HUES6 (cell line): ENCODE measurements at regions not wholly inside any gene's neighbourhood (a gene's known extent, or its start where the extent isn't known, plus 50 kb on each side); places are given as distances from the start of the nearest gene placed in this dataset.

Experiments used
- H3K27ac ChIP-seq: 2 replicates; pipeline ENCODE4 v1.7.0; 2013; ENCODE audit warnings: low read depth, mild to moderate bottlenecking, low read length, inconsistent platforms
- H3K27me3 ChIP-seq: 2 replicates; pipeline ENCODE4 v1.6.1; 2013; ENCODE audit warnings: low read length; ENCODE audit not compliant: control insufficient read depth, insufficient read depth
- H3K36me3 ChIP-seq: 2 replicates; pipeline ENCODE4 v1.6.1; 2013; ENCODE audit warnings: low read length; ENCODE audit not compliant: control insufficient read depth, insufficient read depth
- H3K4me1 ChIP-seq: 2 replicates; pipeline ENCODE4 v1.6.1; 2013; ENCODE audit warnings: low read length; ENCODE audit not compliant: control insufficient read depth, insufficient read depth
- H3K4me3 ChIP-seq: 2 replicates; pipeline ENCODE4 v1.5.1; 2013; ENCODE audit warnings: low read depth, low read length
- H3K9ac ChIP-seq: one replicate; pipeline ENCODE4 v1.6.1; 2013; ENCODE audit warnings: mild to moderate bottlenecking, low read length
- H3K9me3 ChIP-seq: 2 replicates; pipeline ENCODE4 v1.6.1; 2013; ENCODE audit warnings: low read depth, low read length; ENCODE audit not compliant: control insufficient read depth, insufficient read depth

DNA sequence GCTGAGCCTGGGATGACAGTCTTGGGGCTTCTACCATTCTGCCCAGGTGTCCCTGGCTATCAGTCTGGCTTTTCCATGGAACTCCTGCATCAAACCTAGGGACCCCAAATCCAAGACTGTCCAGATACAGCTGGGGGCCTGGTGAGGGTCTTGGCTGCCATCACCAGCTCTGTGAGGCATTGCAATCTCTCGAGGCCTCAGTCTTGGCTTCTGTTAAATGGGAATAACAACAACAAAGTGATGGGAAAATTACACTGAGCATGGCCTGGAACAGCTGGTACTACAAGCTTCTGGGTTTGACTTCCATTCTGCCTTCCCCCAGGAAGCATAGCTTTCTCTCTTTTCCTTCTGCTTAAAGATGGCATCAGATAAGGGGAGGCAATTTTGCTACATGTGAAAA is 50.0 kb upstream of the LCTL start:
- Histone ChIP-seq H3K4me1 (peaks cover 27% of the 10 kb centered on the region), H3K9ac (no peak overlapping the region), H3K27ac (no peak overlapping the region), H3K9me3 (no peaks in the 10 kb centered on the region), H3K27me3 (no peaks in the 10 kb centered on the region), H3K36me3 (no peaks in the 10 kb centered on the region), H3K4me3 (no peak overlapping the region)

DNA sequence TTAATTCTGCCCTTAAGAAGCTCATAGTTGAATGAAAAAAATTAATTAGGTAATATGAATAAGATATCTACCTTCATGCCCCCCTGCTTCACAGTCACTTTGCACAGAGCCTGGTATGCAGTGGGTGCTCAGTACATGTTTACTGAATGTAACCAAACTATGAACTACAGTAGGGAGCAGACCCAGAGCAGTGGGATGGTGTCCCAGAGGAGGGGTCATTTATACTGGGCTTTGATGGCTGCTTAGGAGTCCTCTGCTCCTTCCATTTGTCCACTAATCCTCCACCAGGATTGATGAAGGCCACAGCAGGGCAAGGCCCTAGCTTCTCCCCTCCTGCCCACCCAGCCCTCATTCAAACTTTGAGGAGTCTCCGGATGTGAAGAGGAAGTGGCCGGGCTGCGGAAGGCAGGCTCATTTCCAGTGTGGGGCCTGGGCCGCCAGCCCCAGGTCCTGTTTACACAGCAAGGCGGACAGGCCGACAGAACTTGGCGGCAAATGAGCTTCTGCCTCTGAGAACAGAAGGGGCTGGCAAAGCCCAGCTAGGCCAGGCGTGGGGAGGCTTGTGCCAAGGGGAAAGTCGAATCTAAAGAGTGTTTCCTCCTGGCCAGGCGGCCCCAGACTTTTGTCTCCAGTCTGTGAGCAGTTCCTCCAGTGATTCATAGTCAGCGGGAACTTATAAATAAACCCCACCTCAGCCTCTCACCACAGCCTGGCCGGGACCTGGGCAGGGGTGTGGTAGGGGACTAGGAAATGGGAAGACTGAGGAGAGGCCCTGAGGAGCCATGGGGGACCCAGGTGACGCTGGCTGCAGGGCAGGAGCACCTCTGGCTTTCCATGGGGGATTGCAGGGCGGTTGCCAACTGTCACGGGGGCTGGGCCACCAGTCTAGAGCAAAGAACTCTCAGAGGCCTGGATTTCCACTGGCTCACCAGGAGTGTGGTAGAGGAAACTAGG is 51.6 kb upstream of the LCTL start:
- no peaks in the 10 kb centered on the region for H3K36me3 ChIP-seq
- H3K9me3 ChIP-seq: no peaks in the 10 kb centered on the region
- peak overlapping the region; percentile 55; the same call in 1 of the 2 replicates for H3K27ac ChIP-seq
- H3K9ac ChIP-seq: no peak overlapping the region
- H3K27me3 ChIP-seq: no peaks in the 10 kb centered on the region; the same call in 1 of the 2 replicates
- H3K4me3 ChIP-seq: no peak overlapping the region
- peaks cover 39% of the 10 kb centered on the region for H3K4me1 ChIP-seq

DNA sequence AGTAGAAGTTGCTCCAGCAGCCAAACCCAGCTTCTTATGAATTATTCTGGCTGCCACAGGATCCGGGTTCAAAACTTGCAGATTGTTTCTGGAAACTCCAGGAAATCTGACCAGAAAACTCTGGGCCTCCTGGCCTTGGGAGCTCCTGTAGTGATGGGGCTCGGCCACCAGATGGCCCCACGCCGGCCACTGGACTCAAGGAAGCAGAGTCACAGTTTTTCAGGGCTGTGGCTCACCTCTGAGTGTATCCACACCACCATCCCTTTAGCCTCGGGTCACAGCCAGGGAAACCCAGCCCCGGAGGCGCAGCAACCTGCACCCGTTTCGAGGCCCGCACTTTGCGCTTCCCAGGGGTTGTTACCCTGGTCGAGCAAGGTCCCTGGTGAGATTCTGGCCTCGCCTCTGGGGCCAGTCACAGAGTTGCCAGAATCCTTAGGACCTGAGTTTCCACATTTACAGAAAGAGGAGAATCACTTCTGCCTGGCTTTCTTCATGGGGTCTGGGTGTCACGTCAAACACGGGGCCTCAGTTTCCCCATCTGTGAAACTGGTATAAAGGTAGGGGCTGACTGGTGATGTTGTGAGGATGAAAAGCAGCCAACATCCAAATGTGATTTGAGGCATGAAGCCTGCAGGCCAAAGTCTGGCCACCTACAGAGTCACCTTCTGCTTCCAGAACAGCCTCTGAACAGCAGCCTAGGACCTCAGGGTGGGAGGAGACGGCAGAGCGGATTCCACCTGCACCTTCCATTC is 53.5 kb upstream of the LCTL start:
- H3K4me3 ChIP-seq: no peak overlapping the region
- peaks cover 52% of the 10 kb centered on the region for H3K4me1 ChIP-seq
- H3K9me3 ChIP-seq: no peaks in the 10 kb centered on the region
- H3K27me3 ChIP-seq: no peaks in the 10 kb centered on the region; the same call in 1 of the 2 replicates
- H3K36me3 ChIP-seq: no peaks in the 10 kb centered on the region
- H3K9ac ChIP-seq: peak overlapping the region; percentile 2
- H3K27ac ChIP-seq: no peak overlapping the region

DNA sequence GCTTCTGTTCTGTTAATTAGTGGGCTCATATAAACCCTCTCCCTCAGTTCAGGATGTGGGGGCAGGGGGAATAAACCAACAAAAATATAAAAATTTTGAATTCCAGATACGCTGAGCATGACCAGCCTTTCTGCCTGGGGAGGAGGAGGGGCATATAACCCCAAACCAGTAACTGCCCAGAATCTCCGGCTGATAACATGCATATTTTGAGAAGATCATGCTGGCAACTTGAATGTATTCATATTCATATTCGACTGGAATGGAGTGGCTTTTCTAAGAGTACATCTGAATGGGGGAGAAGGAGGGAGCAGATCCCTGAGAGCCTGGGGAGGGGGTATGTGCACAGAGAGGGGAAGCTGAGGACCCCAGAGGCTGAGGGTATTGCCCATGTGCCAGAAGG is 54.5 kb upstream of the LCTL start:
- H3K9me3 ChIP-seq: no peaks in the 10 kb centered on the region
- H3K4me3 ChIP-seq: no peak overlapping the region
- no peaks in the 10 kb centered on the region for H3K36me3 ChIP-seq
- H3K9ac ChIP-seq: no peak overlapping the region
- H3K27me3 ChIP-seq: no peaks in the 10 kb centered on the region; the same call in 1 of the 2 replicates
- no peak overlapping the region for H3K27ac ChIP-seq
- H3K4me1 ChIP-seq: peaks cover 53% of the 10 kb centered on the region

DNA sequence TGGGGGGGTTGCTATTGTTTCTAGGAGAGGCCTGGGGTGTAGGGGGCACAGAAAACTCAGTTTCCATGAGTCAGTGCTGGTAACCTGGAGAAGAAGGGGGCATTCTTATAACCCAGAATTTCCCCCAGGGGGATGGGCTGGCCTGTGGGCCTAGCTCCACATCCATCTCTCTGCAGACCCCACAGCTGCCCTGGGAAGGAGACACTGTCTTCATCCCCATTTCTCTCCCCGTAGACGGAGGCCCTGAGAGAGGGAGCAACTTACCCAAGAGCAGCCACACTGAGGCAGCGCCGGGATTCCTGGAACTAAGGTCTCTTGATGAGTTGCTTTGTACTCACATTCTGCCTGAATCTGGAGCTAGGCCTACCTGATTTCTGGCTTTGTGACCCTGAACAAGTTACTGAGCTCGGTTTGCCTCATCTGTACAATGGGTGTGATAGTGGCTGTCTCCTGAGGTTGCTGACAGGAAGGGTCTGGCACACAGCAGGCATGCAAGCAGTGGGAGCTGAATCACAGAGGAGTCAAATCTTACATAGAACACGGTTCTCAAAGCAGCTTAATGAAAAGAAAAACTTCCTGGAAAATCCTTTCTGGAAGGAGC is 55.0 kb upstream of the LCTL start:
- peaks cover 58% of the 10 kb centered on the region for H3K4me1 ChIP-seq
- no peaks in the 10 kb centered on the region for H3K9me3 ChIP-seq
- H3K27me3 ChIP-seq: no peaks in the 10 kb centered on the region; the same call in 1 of the 2 replicates
- H3K4me3 ChIP-seq: no peak overlapping the region
- H3K9ac ChIP-seq: peak overlapping the region; percentile 88
- H3K27ac ChIP-seq: peak overlapping the region; percentile 89; the same call in 1 of the 2 replicates
- H3K36me3 ChIP-seq: no peaks in the 10 kb centered on the region

DNA sequence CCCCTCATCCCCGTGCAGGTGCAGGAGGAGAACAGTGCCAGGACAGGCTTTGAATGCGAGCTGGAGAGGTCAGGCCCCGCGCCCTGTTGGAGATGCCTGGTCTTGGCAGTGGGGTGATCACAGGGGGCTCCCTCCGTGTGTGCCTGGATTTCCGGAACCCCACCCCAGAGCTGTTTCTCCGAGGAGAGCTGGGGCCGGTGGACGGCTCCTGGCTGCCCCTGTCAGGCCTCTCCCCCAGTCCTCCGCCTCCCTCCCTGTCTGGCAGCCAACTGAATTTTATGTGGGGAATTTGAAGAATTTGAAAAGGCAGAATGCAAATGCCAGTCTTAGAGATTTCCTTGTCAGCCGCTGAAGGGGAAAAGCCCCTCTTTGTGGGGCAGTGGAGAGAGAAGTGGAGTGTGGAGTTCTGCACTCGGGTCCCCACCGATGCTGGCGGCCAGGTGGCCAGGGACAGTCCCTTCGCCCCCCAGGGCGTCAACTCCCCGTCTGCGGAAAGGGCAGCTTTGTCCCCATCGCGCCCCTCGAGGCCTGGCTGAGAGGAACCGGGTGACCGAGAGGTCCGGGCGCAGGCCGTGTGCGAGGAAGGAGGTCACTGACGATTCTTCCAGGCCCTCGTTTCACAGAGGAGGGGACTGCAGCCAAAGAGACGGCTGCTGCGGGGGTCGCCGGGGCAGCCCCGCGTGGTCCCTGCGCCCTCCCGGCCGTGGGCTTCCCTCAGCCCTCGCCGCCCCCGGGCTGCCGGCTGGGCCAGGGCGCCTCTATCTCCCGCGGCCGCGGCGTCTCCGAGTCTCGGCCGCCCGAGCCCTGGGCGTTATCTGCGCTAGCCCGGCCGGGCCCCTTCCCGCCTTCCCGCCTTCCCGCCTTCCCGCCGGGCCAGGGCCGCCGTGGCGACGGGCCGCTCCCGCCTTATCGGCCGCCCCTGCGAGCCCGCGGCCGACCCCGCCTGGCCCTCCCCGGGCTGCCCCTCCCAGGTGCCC is 56.0 kb upstream of the LCTL start:
- no peaks in the 10 kb centered on the region; the same call in 1 of the 2 replicates for H3K27me3 ChIP-seq
- peaks cover 60% of the 10 kb centered on the region for H3K4me1 ChIP-seq
- H3K4me3 ChIP-seq: peak overlapping the region; percentile 47
- H3K9me3 ChIP-seq: no peaks in the 10 kb centered on the region
- peak overlapping the region; percentile 89 for H3K27ac ChIP-seq
- H3K36me3 ChIP-seq: no peaks in the 10 kb centered on the region
- peak overlapping the region; percentile 88 for H3K9ac ChIP-seq

DNA sequence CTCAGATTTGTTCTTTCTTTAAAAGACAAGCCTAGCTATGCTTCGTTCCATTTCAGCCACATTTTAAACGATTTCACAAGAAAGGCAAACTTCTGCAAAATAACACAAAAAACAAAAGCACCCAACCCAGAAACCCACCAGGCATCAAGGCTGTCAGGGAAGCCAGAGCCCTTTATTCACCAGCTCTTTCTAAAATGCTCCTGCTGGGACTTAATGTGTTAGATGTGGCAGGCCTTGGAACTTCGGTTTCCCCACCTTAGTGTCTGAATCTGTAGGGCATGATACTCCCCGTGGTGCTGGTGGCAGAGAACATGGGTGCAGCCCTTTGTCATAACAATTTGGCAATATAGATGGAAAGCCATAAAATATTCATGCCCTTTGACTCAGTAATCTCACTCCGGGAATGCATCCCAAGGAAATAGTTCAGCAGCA is 56.8 kb upstream of the LCTL start:
- H3K27me3 ChIP-seq: no peaks in the 10 kb centered on the region; the same call in 1 of the 2 replicates
- peaks cover 52% of the 10 kb centered on the region for H3K4me1 ChIP-seq
- H3K9me3 ChIP-seq: no peaks in the 10 kb centered on the region
- H3K9ac ChIP-seq: peak overlapping the region; percentile 17
- H3K4me3 ChIP-seq: no peak overlapping the region
- H3K27ac ChIP-seq: peak overlapping the region; percentile 72; the same call in 1 of the 2 replicates
- no peaks in the 10 kb centered on the region for H3K36me3 ChIP-seq

DNA sequence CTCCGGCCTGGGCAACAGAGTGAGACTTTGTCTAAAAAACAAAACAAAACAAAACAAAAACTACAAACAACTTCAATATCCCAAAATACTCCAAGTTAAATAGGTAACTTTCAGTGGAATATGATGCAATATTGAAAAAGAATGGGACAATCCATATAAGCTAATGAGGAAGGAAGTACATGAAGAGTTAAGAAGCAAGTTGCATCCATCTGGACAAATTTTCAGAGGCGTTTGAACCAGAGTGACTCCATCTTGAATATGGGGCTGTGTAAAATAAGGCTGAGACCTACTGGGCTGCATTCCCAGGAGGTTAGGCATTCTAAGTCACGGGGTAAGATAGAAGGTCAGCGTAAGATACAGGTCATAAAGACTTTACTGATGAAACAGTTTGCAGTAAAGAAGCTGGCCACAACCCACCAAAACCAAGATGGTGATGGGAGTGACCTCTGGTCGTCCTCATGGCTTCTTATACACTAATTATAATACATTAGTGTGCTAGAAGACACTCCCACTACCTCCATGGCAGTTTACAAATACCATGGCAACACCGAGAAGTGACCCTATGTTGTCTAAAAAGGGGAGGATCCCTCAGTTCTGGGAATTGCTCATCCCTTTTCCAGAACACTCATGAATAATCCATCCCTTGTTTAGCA is 58.1 kb upstream of the LCTL start:
- Histone ChIP-seq H3K27ac (no peak overlapping the region), H3K4me3 (no peak overlapping the region), H3K9ac (no peak overlapping the region), H3K27me3 (no peaks in the 10 kb centered on the region; the same call in 1 of the 2 replicates), H3K9me3 (no peaks in the 10 kb centered on the region), H3K36me3 (no peaks in the 10 kb centered on the region), H3K4me1 (peaks cover 56% of the 10 kb centered on the region)

DNA sequence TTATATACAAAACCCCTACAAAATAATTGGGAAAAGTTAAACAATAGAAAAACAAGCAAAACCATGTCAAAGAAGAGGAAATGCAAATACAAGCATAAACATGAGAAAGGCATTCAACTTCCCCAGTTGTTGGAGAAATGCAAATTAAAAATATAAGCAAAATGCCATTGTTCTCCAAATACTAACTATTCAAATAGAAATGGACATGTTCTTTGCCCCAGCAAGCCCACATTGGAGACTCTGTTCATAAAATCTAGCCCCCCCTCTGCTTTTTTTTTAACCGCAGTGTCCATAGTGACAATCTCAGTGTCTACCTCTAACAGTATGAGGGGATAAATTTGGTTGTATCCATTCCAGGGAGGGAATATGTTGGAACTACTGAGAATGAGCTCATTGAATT is 59.7 kb upstream of the LCTL start:
- Histone ChIP-seq H3K9ac (no peak overlapping the region), H3K27me3 (no peaks in the 10 kb centered on the region; the same call in 1 of the 2 replicates), H3K27ac (peak overlapping the region; percentile 10; the same call in 1 of the 2 replicates), H3K4me3 (no peak overlapping the region), H3K4me1 (peaks cover 52% of the 10 kb centered on the region), H3K9me3 (no peaks in the 10 kb centered on the region), H3K36me3 (no peaks in the 10 kb centered on the region)
